ENCODE measurements at regions not wholly inside any gene's neighbourhood (a gene's known extent, or its start where the extent isn't known, plus 50 kb on each side); places are given as distances from the start of the nearest gene placed in this dataset.

DNA sequence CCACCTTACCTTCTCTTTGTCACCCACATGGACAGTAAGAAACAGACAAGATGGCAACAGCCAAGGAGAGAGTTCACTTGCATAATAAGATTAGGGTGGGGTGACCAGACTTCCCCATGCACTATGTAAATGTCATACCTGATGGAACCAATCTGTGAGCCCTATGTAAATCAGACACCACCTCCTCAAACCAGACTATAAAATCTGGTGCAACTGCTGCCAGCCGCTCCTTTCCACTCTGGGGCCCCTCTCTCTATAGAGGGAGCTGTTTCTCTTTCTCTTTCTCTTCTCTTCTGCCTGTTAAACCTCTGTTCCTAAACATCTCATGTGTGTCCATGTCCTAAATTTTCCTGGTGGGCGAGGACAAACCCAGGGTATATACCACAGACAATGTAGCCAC is 405.5 kb upstream of the CNTN4 start:
- no peak for DNase-seq (ENCODE audit: low spot score)

- DNase-seq (ENCODE audit: low spot score): no peak
Observed at GRCh38 chr3:1696669-1697275, 401.9 kb upstream of the CNTN4 start.

DNA sequence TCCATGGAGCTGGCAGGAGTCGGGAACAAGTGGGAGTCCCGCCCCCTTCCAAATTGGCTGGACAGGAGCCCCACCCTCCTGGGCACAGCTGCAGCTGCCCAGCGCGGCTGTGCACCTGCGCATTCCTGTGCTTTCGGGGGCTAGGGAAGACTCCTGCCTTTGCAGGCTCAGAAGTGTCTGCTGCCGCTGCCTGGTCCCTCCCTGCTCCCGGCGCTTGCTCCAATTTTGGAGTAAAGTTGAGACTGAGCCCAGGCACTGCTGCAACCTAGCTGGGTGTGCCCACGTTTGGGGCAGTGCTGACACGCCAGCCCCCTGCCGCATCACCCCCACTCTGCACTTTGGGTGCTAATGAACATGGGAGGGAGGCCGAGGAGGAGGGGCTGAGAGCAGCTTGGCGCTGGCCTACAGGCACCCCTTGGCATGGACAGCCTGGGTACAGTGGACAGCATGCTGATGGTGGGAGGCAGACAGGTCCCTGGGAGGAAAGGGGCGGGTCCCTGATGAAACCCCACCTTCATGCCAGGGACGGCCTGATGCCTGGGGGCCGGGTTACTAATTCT is 399.2 kb upstream of the CNTN4 start:
- DNase-seq (ENCODE audit: low spot score): no peak

DNA sequence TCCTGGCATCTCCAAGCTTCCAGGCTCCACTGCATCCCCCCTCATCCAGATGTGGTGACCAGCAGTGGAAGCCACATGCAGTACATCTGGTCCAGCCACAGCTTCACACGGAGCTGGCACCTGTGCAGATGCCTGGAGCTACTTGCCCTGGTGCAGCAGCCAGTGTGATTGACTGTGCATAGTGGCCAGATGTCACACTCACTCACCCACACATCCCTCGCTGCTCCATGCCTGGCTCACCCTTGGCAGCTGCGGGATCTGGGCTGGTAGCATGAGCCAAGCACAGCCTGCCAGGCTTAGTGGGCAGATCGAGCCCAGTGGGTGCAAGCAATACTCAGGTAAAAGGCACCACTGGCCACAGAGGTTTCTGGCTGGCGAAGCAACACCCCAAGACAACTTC is 398.0 kb upstream of the CNTN4 start:
- no peak for DNase-seq (ENCODE audit: low spot score)

DNA sequence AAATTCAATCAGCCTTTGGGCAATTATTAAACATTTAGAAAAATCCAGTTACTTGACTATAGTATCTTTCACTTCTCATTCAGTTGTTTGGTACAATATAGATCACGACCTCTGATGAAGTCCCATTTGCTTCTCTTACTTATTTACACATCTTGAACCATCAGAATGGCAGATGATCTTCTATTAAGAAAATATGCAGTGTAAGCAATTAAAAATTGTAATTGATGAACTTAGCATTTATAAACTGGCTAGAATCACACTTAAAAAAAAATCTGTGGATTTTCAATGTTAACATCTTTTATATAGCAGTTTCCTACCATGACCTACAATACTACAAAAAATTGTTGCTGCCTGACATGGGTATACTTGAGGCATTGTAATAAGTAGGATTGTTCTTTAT is 395.5 kb upstream of the CNTN4 start:
- no peak for DNase-seq (ENCODE audit: low spot score)

DNA sequence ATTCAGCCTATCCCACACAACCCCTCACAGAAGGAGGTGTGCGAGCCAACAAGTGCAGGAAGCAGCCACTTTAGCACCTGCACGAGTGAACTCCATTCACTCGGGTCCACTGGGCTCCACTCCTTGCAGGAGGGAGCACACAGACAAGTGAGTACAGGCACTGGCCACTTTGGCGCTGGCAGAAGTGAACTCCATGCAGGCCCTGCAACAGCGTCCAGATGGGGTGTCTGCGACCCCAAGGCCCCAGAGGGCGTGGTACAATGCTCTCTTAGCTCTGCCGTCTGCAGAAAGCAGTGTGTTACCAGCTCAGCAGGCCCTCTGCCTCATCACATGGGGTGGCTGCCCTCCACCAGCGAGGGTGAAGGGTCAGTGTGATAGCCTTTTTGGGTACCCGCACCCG is 388.0 kb upstream of the CNTN4 start:
- DNase-seq (ENCODE audit: low spot score): no peak

DNA sequence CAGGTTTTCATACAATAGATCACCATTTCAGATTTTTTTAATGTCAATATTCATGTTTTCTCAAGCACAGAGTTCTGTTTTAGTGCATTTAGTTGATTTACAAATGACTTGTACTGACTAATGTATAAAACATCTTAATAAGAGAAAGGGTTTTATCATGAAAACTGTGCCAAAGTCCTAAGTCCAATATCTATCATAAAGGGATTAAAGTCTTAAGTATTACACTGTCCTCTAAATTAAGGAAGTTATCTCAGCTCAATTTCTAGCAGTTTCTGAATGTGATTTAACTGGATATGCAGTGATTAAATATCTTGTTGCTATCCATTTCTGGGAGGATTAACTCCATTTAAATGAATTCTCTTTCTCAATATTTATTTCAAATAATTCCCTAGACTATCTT is 381.1 kb upstream of the CNTN4 start:
- DNase-seq (ENCODE audit: low spot score): no peak

DNA sequence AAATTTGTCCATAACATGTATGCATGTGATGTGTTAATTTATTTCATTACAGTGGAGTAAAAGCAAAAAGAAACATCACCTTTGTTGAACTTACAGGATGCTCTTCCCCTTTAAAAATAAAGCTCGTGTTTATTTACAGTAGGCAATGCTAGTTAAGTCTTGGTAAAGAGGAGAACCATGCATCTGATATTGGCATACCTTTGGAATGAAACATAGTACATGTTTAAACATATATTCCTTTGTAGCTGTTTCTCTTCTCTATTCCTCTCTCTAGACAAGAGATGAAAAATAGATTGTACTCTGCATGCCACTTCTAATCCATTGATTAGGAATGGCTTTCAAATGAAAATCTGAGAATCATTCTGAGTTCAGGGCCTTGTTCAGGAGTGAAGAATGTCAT is 374.9 kb upstream of the CNTN4 start:
- no peak for DNase-seq (ENCODE audit: low spot score)

- DNase-seq (ENCODE audit: low spot score): no peak
Observed at GRCh38 chr3:1726741-1727140, 371.9 kb upstream of the CNTN4 start.

DNA sequence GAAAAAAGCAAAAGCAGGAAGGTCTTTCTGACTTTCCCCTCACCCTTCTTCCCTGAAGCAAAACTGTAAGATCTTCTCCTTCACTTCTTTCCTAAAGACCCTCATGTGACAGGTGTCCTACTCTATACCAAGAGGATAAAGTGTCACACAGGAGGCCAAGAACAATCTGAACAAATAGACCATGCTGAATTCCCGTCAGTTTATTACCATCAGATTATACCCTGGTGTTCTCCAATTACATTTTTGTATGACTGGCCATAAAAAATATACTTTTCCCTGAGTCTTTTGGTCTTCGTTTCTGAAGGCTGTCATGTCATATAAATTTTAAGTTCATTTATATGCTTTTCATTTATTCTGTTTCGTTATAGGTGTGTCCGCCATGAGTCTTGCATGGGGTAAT is 371.4 kb upstream of the CNTN4 start:
- no peak for DNase-seq (ENCODE audit: low spot score)

DNA sequence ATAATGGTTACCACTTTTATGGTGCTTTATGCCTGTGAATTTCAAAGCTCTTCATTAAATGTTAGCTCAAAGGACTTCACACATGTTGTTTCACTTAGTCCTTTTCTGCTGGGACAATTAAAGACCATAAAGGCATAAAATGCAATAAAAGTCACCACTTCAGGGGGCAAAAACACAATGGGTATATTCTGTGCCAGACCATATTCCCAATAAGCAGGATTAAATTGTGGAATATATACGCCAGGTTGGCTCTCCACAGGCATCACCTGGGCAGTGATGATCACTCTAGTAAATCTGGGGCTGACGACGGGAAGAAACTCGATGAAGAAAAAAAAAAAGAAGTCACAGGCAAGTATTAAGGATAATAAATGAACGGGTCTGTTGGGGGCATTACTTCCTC is 370.2 kb upstream of the CNTN4 start:
- DNase-seq (ENCODE audit: low spot score): no peak

- DNase-seq (ENCODE audit: low spot score): no peak
Observed at GRCh38 chr3:1734494-1735122, 364.1 kb upstream of the CNTN4 start.

DNA sequence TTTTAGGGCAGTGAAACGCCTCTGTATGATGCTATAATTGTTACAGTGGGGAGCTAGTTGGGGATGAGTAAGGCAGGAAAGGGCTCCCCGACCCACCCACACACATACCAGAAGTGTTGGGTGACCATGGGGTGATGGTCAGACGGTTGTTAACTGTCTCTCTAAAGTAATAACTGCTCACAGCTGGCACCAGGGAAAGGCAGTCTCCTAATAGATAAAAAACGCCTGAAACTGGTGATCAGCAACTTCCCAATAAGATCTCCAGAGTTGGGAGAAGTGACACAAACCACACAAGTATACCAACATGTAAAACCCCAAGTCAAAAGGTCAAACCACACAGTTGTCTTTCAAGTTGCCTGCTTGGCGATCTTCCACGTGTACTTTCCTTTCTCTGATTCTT is 346.5 kb upstream of the CNTN4 start:
- no peak for DNase-seq (ENCODE audit: low spot score)

DNA sequence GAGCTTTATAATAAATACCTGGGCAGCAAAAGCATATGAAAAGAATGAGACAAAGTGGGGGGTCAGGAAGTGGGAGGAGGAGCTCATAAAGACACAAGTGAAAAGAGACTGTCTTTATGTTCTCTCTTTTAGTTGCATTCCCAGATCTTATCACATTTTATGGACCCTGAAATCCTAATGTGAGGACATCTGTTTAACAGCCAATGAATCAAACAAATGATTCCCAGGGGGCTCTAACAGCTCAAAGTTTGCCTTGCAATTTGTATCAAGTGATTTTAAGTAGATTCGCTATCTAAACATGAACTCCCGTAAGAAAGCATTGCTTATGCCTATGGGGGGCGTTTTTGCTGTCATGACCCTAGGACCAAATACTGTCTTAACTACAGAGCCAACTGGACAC is 332.3 kb upstream of the CNTN4 start:
- DNase-seq (ENCODE audit: low spot score): no peak

GRCh38 chr3:1773679-1774078 is 325.0 kb upstream of the CNTN4 start:
- DNase-seq (ENCODE audit: low spot score): no peak

DNA sequence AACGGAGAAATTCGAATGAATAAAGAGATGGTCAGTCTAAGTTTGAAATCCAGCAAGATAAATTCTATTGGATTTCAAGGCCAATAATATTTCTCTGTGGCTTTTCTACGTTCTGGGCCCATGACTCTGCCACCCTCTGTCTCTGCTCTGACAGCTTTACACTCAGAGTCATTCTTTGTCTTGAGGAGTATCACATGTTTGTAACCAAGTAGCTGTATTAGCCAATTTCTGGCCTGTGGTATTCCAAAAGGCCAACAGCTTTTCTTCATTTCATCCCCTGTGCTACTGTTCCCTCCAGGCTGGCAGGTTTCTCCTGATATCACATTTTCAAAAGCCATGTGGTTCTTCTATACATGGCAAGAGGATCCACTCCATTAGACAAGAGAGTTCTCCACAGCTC is 324.1 kb upstream of the CNTN4 start:
- no peak for DNase-seq (ENCODE audit: low spot score)

- DNase-seq (ENCODE audit: low spot score): no peak
Observed at GRCh38 chr3:1775321-1775720, 323.3 kb upstream of the CNTN4 start.

DNA sequence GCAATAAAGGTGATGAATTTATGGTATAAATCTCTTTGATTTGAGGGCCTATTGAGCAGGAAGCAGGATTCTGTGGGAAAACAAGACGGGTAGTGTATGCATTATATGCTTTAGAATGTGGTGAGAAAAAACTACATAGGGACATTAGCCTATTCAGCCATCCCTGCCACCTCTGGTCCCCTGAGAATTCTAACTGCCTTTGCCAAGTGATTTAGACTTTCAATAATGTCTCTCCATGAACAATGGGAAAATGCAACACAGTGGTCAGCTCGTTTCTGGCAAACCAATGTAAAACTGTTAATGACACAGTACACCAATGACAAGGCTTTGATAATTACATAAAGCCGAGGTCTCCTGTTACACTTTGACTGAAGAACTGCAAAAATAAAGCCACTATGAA is 314.7 kb upstream of the CNTN4 start:
- DNase-seq (ENCODE audit: low spot score): no peak

DNA sequence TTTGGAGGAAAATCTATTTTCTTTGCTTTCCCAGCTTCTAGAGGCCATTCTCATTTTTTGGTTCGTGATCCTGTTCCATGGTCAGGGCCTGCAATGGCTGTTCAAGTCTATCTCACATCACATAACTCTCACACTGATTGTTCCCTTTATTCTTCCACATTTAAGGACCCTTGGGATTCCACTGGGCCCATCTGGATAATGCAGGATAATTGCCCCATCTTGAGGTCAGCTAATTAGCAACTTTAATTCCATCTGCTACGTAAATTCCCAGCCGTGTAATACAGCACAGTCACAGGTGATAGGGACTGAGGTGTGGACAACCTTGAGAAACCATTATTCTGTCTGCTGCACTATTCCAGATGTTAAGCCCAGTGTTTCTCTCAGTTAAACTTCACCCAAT is 311.6 kb upstream of the CNTN4 start:
- DNase-seq (ENCODE audit: low spot score): no peak

- DNase-seq (ENCODE audit: low spot score): no peak
Observed at GRCh38 chr3:1792466-1792865, 306.2 kb upstream of the CNTN4 start.

- DNase-seq (ENCODE audit: low spot score): no peak
Observed at GRCh38 chr3:1798711-1799405, 299.8 kb upstream of the CNTN4 start.

- no peak for DNase-seq (ENCODE audit: low spot score)
Observed at GRCh38 chr3:1805331-1805730, 293.3 kb upstream of the CNTN4 start.

GRCh38 chr3:1808590-1808989 is 290.1 kb upstream of the CNTN4 start:
- DNase-seq (ENCODE audit: low spot score): no peak

GRCh38 chr3:1823867-1824266 is 274.8 kb upstream of the CNTN4 start:
- DNase-seq (ENCODE audit: low spot score): no peak
